ENCODE measurements at regions not wholly inside any gene's neighbourhood (a gene's known extent, or its start where the extent isn't known, plus 50 kb on each side); places are given as distances from the start of the nearest gene placed in this dataset.
"Not testable (repeated sequence)": the region's sequence is repeated elsewhere in the genome, so short reads cannot be mapped to it uniquely, and the experiment has no call there.

DNA sequence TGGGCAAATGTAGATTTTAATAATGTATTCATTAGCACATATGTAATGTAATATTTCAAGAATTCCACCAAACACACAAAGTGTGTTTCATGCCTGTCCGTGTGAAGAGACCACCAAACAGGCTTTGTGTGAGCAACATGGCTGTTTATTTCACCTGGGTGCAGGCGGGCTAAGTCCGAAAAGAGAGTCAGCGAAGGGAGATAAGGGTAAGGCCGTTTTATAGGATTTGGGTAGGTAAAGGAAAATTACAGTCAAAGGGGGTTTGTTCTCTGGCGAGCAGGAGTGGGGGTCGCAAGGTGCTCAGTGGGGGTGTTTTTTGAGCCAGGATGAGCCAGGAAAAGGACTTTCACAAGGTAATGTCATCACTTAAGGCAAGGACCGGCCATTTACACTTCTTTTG is 875.8 kb downstream of the TBL1XR1 start:
- POLR2A ChIA-PET; DNase-seq; H3K27ac Mint-ChIP-seq; CTCF ChIA-PET; H3K36me3 Mint-ChIP-seq (ENCODE audit: low read depth); H3K4me3 Mint-ChIP-seq; H3K4me1 Mint-ChIP-seq; H3K27me3 Mint-ChIP-seq: not testable (repeated sequence)
- H3K9me3 Mint-ChIP-seq: peaks cover 16% of the 10 kb centered on the region

DNA sequence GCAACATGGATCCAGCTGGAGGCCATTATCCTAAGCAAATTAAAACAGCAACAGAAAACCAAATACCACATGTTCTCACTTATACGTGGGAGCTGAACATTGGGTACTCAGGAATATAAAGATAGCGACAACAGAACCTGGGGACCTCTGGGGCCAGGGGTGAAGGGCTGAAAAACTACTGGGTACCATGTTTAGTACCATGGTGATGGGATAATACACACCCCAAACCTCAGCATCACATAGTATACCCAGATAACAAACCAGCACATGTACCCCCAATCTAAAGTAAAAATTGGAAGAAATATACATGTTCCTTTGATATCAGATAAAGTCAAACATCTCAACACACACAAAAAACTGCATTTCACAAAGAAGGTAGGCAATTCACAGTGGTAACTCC is 876.2 kb downstream of the TBL1XR1 start:
- H3K9me3 Mint-ChIP-seq: peaks cover 15% of the 10 kb centered on the region
- H3K4me3 Mint-ChIP-seq: no peak overlapping the region
- no peaks in the 10 kb centered on the region for H3K27me3 Mint-ChIP-seq
- H3K27ac Mint-ChIP-seq: no peak overlapping the region
- no peak for DNase-seq
- no peaks in the 10 kb centered on the region for H3K36me3 Mint-ChIP-seq (ENCODE audit: low read depth)
- ChIA-PET CTCF (no interaction called here), POLR2A (no interaction called here)
- H3K4me1 Mint-ChIP-seq: no peaks in the 10 kb centered on the region

- Mint-ChIP-seq H3K9me3 (peaks cover 3% of the 10 kb centered on the region), H3K4me1 (no peaks in the 10 kb centered on the region)
- CTCF ChIA-PET: no interaction called here
These were observed 883.9 kb downstream of the TBL1XR1 start for GRCh38 chr3:176313426-176313825.

DNA sequence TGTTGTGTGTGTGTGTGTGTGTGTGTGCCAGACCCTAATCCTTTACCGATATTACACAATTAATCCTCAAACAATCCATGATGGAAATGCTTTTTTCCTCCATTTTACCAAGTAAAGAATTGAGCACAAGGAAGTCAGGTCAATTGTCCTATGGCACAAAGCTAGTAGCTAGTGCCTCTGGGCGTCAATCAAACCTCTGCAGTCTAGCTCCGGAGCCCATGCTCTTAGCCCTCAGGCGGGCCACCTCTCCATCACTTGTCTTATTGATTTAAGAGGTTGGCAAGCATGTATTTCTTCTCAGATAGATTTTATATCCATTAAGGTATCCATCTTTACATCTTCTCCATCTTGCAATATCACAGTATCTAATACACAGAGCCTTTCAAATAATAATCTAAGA is 886.6 kb downstream of the TBL1XR1 start:
- ChIA-PET CTCF (no interaction called here), POLR2A (no interaction called here)
- Mint-ChIP-seq H3K27ac (no peak overlapping the region), H3K9me3 (peaks cover 3% of the 10 kb centered on the region), H3K4me3 (no peak overlapping the region), H3K4me1 (no peaks in the 10 kb centered on the region), H3K36me3 (ENCODE audit: low read depth) (no peaks in the 10 kb centered on the region), H3K27me3 (no peaks in the 10 kb centered on the region)
- no peak for DNase-seq

More at GRCh38 chr3:176313426-176313825, 883.9 kb downstream of the TBL1XR1 start:
- Mint-ChIP-seq H3K27me3 (no peaks in the 10 kb centered on the region), H3K4me3 (no peak overlapping the region), H3K36me3 (ENCODE audit: low read depth) (no peaks in the 10 kb centered on the region), H3K27ac (no peak overlapping the region)
- POLR2A ChIA-PET: no interaction called here
- DNase-seq: no peak

DNA sequence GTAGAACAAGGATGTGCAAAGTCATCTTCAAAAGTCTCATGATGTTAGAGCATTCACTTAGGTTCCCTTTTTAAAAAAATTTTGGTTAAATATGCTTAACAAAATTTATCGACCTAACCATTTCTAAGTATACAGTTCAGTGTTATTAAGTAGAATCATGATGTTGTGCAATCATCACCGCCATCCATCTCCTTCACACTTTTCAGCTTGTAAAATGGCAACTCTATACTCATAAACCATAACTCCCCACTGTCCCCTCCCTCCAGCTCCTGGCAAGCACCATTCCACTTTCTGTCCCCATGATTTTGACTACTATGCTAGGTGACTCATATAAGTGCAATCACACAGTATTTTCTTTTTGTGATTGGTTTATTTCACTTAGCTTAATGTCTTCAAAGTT is 895.0 kb downstream of the TBL1XR1 start:
- ChIA-PET CTCF (no interaction called here), POLR2A (no interaction called here)
- no peak for DNase-seq
- H3K4me1 Mint-ChIP-seq: no peaks in the 10 kb centered on the region
- no peaks in the 10 kb centered on the region for H3K36me3 Mint-ChIP-seq (ENCODE audit: low read depth)
- no peaks in the 10 kb centered on the region for H3K27me3 Mint-ChIP-seq
- no peaks in the 10 kb centered on the region for H3K9me3 Mint-ChIP-seq
- H3K27ac Mint-ChIP-seq: no peak overlapping the region
- H3K4me3 Mint-ChIP-seq: no peak overlapping the region

DNA sequence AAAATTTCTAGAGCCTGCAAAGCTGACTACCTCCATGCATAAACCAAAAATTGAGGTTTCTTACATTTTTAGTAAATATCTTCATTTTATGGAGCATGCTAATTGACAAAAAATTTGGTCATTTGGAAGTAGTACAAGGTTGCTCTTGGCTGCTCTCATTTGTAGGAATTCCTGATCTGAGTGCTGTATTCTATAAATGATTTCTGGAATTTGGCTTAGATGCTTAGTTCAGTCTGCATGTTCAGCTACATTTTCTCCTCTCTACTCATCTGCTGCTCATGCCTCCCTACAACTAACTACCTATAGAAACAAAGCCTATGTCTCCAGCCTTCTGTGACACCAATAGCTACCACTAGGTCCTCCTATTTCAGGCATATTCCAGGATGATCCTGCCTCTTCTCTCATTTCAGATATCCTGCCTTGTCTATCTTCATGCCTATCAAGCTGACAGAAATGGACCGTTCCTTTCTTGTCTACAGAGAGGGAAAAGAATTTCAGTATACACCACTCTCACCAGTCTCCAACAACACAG is 901.1 kb downstream of the TBL1XR1 start:
- Mint-ChIP-seq H3K27me3 (no peaks in the 10 kb centered on the region), H3K36me3 (ENCODE audit: low read depth) (no peaks in the 10 kb centered on the region), H3K27ac (no peak overlapping the region), H3K9me3 (peaks cover 4% of the 10 kb centered on the region), H3K4me1 (no peaks in the 10 kb centered on the region), H3K4me3 (no peak overlapping the region)
- ChIA-PET POLR2A (no interaction called here), CTCF (no interaction called here)
- DNase-seq: no peak

GRCh38 chr3:176293276-176293675 is 904.0 kb downstream of the TBL1XR1 start:
- H3K36me3 Mint-ChIP-seq (ENCODE audit: low read depth): no peaks in the 10 kb centered on the region
- no peak for DNase-seq
- H3K4me1 Mint-ChIP-seq: no peaks in the 10 kb centered on the region
- ChIA-PET CTCF (no interaction called here), POLR2A (no interaction called here)
- no peak overlapping the region for H3K4me3 Mint-ChIP-seq
- H3K27ac Mint-ChIP-seq: no peak overlapping the region
- H3K9me3 Mint-ChIP-seq: peaks cover 4% of the 10 kb centered on the region
- no peaks in the 10 kb centered on the region for H3K27me3 Mint-ChIP-seq

DNA sequence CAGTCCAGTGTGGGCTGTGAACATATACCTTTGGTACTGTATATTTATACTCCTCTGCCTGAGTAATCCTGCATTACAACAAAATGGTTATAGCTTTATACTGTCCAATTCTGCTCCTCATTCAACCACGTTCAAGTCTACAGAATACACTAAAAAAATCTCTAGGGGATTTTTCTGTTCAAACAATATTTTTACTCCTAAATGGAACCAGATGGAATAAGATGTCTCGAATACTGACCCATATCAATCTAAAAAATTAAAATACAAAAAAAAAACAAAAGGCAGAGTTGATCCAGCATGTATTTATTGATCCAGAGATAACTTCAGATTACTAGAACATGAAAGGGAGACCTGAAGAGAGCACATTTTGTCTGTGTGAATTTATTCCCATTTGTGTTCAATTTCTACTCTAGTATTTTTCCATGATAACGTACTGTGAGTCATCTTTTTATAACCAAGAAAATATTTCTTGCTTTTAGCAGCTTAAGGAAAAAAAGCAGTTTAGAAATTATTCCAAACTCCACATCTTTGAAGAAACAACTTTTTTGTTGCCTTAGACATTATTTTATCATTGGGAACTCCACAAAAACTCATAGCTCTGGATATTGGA is 910.7 kb downstream of the TBL1XR1 start:
- Mint-ChIP-seq H3K36me3 (ENCODE audit: low read depth) (no peaks in the 10 kb centered on the region), H3K27me3 (no peaks in the 10 kb centered on the region), H3K4me3 (no peak overlapping the region), H3K27ac (no peak overlapping the region), H3K9me3 (no peaks in the 10 kb centered on the region), H3K4me1 (no peaks in the 10 kb centered on the region)
- POLR2A ChIA-PET: no interaction called here
- no peak for DNase-seq
- CTCF ChIA-PET: no interaction called here

DNA sequence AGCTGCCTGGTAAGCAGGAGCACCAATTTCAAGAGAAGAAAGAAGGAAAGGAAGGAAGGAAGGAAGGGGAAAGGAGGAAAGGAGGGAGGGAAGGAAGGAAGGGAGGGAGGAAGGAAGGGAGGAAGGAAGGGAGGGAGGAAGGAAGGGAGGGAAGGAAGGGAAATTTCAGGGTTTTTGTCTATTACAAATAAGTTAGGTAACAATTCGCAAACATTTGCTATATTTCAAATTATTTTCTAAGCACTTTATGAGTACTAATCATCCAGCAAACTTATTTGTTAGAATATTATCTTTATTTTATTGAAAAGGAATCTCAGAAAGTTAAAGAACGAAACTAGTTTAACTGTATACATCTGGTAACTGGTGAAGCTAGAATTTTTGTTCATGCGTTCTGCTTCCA is 921.7 kb downstream of the TBL1XR1 start:
- CTCF ChIA-PET: no interaction called here
- DNase-seq: no peak
- H3K4me1 Mint-ChIP-seq: no peaks in the 10 kb centered on the region
- H3K4me3 Mint-ChIP-seq: no peak overlapping the region
- H3K36me3 Mint-ChIP-seq (ENCODE audit: low read depth): no peaks in the 10 kb centered on the region
- H3K9me3 Mint-ChIP-seq: no peaks in the 10 kb centered on the region
- H3K27me3 Mint-ChIP-seq: no peaks in the 10 kb centered on the region
- no peak overlapping the region for H3K27ac Mint-ChIP-seq
- POLR2A ChIA-PET: no interaction called here

GRCh38 chr3:176275113-176275512 is 922.2 kb downstream of the TBL1XR1 start:
- Mint-ChIP-seq H3K4me3 (no peak overlapping the region), H3K9me3 (no peaks in the 10 kb centered on the region), H3K27me3 (no peaks in the 10 kb centered on the region), H3K36me3 (ENCODE audit: low read depth) (no peaks in the 10 kb centered on the region), H3K4me1 (no peaks in the 10 kb centered on the region), H3K27ac (no peak overlapping the region)
- POLR2A ChIA-PET: no interaction called here
- CTCF ChIA-PET: no interaction called here
- no peak for DNase-seq

DNA sequence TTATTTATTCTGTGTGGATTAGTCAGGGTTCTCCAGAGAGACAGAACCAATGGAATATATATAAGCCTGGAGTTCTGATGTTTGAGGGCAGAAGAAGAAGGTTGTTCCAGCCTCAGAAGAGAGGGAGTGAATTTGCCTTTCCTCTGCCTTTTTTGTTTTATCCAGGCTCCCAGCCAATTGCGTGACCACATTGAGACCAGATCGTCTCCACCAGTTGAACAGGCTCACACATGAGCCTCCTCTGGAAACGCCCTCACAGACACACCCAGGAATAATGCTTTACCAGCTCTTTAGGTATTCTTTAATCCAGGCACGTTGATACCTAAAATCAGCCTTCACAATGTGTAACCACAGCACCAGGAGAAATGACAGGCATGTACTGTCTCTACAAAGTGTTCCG is 923.1 kb downstream of the TBL1XR1 start:
- POLR2A ChIA-PET: no interaction called here
- H3K4me1 Mint-ChIP-seq: no peaks in the 10 kb centered on the region
- H3K4me3 Mint-ChIP-seq: no peak overlapping the region
- H3K9me3 Mint-ChIP-seq: peaks cover 4% of the 10 kb centered on the region
- no peak overlapping the region for H3K27ac Mint-ChIP-seq
- H3K36me3 Mint-ChIP-seq (ENCODE audit: low read depth): no peaks in the 10 kb centered on the region
- no peaks in the 10 kb centered on the region for H3K27me3 Mint-ChIP-seq
- no peak for DNase-seq
- CTCF ChIA-PET: no interaction called here

- CTCF ChIA-PET: no interaction called here
- peaks cover 17% of the 10 kb centered on the region for H3K9me3 Mint-ChIP-seq
- H3K36me3 Mint-ChIP-seq (ENCODE audit: low read depth): no peaks in the 10 kb centered on the region
- no peak overlapping the region for H3K4me3 Mint-ChIP-seq
- POLR2A ChIA-PET: no interaction called here
- no peaks in the 10 kb centered on the region for H3K4me1 Mint-ChIP-seq
- H3K27me3 Mint-ChIP-seq: no peaks in the 10 kb centered on the region
- DNase-seq: no peak
- no peak overlapping the region for H3K27ac Mint-ChIP-seq
These were observed 935.2 kb downstream of the TBL1XR1 start for GRCh38 chr3:176262071-176262470.

DNA sequence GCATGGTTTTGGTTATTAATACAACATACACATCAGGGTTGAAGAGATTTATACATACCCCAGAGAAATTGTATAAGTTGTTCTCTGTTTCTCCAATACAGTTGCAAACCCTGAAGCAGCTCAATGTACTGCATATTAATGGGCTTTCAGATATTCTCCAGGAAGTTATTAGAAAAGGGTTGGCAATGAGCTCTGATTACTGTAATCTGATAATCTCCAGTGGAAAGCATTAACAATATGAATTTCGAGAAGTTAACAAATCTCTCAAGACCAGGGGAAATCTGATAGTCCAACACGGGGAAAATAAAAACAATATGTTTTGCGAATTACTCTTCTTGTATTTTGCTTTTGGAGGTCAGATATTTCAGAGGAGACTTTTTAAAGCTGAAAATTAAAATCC is 950.1 kb downstream of the TBL1XR1 start:
- Mint-ChIP-seq H3K4me1 (no peaks in the 10 kb centered on the region), H3K27me3 (no peaks in the 10 kb centered on the region), H3K36me3 (ENCODE audit: low read depth) (no peaks in the 10 kb centered on the region), H3K9me3 (peaks cover 4% of the 10 kb centered on the region), H3K27ac (no peak overlapping the region), H3K4me3 (no peak overlapping the region)
- ChIA-PET POLR2A (no interaction called here), CTCF (no interaction called here)
- DNase-seq: no peak

DNA sequence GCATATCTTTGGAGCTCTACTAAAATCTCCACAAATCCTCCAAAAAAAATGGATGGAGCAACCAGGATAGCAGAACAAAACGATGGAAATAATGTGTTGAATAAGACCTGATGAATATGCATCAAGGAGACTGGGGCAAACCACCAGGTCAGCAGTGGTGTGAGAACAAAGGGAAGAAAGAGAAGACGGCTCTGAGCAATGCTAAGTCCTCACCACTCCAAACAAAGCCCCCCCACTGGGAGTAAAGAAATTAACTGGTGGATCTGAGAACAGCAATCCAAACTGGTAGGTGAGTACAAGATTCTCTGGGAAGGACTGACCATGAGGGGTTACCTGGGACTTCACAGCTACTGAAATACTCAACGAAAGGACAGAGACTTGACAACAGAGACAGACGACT is 977.3 kb downstream of the TBL1XR1 start:
- CTCF ChIA-PET: no interaction called here

GRCh38 chr3:176214758-176215157 is 982.5 kb downstream of the TBL1XR1 start:
- Mint-ChIP-seq H3K9me3 (peaks cover 7% of the 10 kb centered on the region), H3K27me3 (no peaks in the 10 kb centered on the region), H3K4me3 (no peak overlapping the region), H3K27ac (no peak overlapping the region), H3K4me1 (no peaks in the 10 kb centered on the region), H3K36me3 (ENCODE audit: low read depth) (no peaks in the 10 kb centered on the region)
- ChIA-PET CTCF (no interaction called here), POLR2A (no interaction called here)
- no peak for DNase-seq

More for the DNA sequence above, 977.3 kb downstream of the TBL1XR1 start:
- POLR2A ChIA-PET: no interaction called here
- Mint-ChIP-seq H3K27me3 (no peaks in the 10 kb centered on the region), H3K36me3 (ENCODE audit: low read depth) (no peaks in the 10 kb centered on the region), H3K4me1 (no peaks in the 10 kb centered on the region), H3K27ac (no peak overlapping the region), H3K9me3 (peaks cover 12% of the 10 kb centered on the region), H3K4me3 (no peak overlapping the region)
- no peak for DNase-seq

All from activated CD4-positive, alpha-beta memory T cell treated with anti-CD3 and anti-CD28 coated beads, Interleukin-2, amount 10 ng/mL, durations not matched to agents 7 days and 5 days (primary cell).